Fibroblast of villous mesenchyme (primary cell): ENCODE measurements at regions not wholly inside any gene's neighbourhood (a gene's known extent, or its start where the extent isn't known, plus 50 kb on each side); places are given as distances from the start of the nearest gene placed in this dataset.

Experiments
- DNase-seq: peaks from one replicate; pipeline ENCODE4 v3.0.0-alpha.2; 2010; ENCODE audit warnings: low read depth
- H3K4me3 ChIP-seq: 2 replicates; pipeline ENCODE4 v1.5.1; 2011; ENCODE audit warnings: low read depth, mild to moderate bottlenecking, low read length
- TF ChIP-seq, protein P1 (sequence below): IDR thresholded peaks from 2 replicates; pipeline ENCODE4 v1.5.1; 2012; ENCODE audit warnings: low read depth, mild to moderate bottlenecking, low read length; ENCODE audit not compliant: insufficient read depth

- DNase-seq, result no peak
- H3K4me3 ChIP-seq, result no peak overlapping the region
- TF ChIP-seq, protein P1, sequence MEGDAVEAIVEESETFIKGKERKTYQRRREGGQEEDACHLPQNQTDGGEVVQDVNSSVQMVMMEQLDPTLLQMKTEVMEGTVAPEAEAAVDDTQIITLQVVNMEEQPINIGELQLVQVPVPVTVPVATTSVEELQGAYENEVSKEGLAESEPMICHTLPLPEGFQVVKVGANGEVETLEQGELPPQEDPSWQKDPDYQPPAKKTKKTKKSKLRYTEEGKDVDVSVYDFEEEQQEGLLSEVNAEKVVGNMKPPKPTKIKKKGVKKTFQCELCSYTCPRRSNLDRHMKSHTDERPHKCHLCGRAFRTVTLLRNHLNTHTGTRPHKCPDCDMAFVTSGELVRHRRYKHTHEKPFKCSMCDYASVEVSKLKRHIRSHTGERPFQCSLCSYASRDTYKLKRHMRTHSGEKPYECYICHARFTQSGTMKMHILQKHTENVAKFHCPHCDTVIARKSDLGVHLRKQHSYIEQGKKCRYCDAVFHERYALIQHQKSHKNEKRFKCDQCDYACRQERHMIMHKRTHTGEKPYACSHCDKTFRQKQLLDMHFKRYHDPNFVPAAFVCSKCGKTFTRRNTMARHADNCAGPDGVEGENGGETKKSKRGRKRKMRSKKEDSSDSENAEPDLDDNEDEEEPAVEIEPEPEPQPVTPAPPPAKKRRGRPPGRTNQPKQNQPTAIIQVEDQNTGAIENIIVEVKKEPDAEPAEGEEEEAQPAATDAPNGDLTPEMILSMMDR, result no peak
Observed at GRCh38 chr1:168446081-168446480, 97.7 kb downstream of the XCL2 start.

- H3K4me3 ChIP-seq, result no peak overlapping the region
- TF ChIP-seq, protein P1, result no peak
- DNase-seq, result no peak
Observed at GRCh38 chr1:168443899-168444298, 99.9 kb downstream of the XCL2 start.

- DNase-seq, result no peak
- TF ChIP-seq, protein P1, result no peak
- H3K4me3 ChIP-seq, result no peak overlapping the region
Observed at GRCh38 chr1:168443356-168443755, 100.4 kb downstream of the XCL2 start.

- no peak for DNase-seq
- TF ChIP-seq, protein P1, result no peak
- H3K4me3 ChIP-seq, result no peak overlapping the region
Observed at GRCh38 chr1:168442931-168443330, 100.9 kb downstream of the XCL2 start.

GRCh38 chr1:168441745-168442144 is 102.1 kb downstream of the XCL2 start:
- H3K4me3 ChIP-seq, result no peak overlapping the region
- TF ChIP-seq, protein P1, result no peak
- no peak for DNase-seq

- TF ChIP-seq, protein P1, result peak; percentile 91
- peak; percentile 87 for DNase-seq
- peak overlapping the region; percentile 13 for H3K4me3 ChIP-seq
Observed at GRCh38 chr1:168439456-168440375, 104.1 kb downstream of the XCL2 start.
